ENCODE measurements at regions not wholly inside any gene's neighbourhood (a gene's known extent, or its start where the extent isn't known, plus 50 kb on each side); places are given as distances from the start of the nearest gene placed in this dataset.

DNA sequence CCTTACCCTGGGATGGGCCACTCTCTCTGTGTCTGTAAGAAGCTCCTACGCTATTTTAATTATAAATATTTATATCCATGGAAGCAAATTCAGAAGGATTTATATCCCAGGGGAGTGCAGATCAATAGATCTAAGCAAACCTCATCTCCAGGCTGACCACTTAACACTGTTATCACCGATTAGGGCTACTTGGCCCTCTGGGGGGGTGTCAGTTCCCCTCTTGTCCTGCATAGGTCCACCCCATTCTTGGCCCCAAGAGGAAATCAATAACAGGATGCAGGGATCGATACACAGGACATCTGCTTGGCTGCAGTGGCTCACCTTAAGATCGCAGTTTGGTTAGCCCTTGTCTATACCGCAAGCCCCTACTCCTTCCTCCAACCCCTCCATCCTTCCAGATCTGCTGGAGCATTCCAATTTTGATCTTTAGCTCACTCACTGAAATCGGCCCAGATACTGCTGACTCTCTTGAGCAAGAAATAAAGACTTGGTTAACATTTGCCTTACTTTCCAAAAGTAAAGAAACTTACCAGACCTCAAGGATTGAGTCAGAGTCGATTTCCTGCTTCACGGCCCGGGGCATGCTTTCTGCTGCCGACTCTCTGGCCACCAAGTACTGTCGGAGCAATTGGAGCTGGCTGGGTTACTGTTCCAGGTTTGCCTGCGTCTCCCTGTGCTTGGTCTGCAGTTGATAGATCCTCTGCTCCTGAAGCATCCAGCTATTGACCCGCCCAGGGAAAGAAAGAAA is 112.3 kb upstream of the PMFBP1 start:
- H3K27me3 ChIP-seq = no peaks in the 10 kb centered on the region
- H3K4me1 ChIP-seq = no peaks in the 10 kb centered on the region
- H3K36me3 ChIP-seq = no peaks in the 10 kb centered on the region
- ATAC-seq (no peak), DNase-seq (no peak)
- intact Hi-C loops (cut with DNase I; ENCODE audit: low total_unique reads) = no loop called here
- TF ChIP-seq, protein P1, sequence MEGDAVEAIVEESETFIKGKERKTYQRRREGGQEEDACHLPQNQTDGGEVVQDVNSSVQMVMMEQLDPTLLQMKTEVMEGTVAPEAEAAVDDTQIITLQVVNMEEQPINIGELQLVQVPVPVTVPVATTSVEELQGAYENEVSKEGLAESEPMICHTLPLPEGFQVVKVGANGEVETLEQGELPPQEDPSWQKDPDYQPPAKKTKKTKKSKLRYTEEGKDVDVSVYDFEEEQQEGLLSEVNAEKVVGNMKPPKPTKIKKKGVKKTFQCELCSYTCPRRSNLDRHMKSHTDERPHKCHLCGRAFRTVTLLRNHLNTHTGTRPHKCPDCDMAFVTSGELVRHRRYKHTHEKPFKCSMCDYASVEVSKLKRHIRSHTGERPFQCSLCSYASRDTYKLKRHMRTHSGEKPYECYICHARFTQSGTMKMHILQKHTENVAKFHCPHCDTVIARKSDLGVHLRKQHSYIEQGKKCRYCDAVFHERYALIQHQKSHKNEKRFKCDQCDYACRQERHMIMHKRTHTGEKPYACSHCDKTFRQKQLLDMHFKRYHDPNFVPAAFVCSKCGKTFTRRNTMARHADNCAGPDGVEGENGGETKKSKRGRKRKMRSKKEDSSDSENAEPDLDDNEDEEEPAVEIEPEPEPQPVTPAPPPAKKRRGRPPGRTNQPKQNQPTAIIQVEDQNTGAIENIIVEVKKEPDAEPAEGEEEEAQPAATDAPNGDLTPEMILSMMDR (IDR thresholded peaks at IDR 0.05 in 4 of 5, conservative IDR thresholded peaks at IDR 0.05 in 1 of 5) = no peak
- TF ChIP-seq POLR2A (IDR thresholded peaks at IDR 0.05) = no peak
- H3K9me3 ChIP-seq = no peaks in the 10 kb centered on the region
- in situ Hi-C loops (cut with MboI; ENCODE audit: low sequenced_read_pairs in 4 of 4) = no loop called here
- no peak overlapping the region for H3K27ac ChIP-seq
- H3K4me3 ChIP-seq = no peak overlapping the region

DNA sequence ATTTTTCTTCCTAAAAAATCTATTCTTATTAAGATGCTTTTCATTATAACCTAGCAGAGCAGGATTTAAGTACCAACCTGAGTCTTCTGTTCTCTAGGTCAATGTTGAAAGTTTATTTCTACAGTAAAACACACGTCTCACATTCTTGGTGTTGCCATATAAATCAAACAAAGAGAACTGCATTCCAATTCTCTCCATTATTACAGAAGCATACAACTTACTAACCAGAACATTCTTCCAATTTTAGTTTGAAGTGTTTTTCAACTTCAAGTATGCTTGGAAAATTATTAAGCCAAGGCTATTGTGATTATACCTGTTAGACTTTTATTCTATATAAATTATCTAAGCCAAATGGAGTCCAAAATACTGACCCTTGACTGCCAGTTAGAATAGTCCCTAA is 110.4 kb upstream of the PMFBP1 start:
- H3K27me3 ChIP-seq = no peaks in the 10 kb centered on the region
- H3K4me1 ChIP-seq = no peaks in the 10 kb centered on the region
- ATAC-seq (no peak), DNase-seq (no peak)
- no peak overlapping the region for H3K4me3 ChIP-seq
- in situ Hi-C loops (cut with MboI; ENCODE audit: low sequenced_read_pairs in 4 of 4) (no loop called here), intact Hi-C loops (cut with DNase I; ENCODE audit: low total_unique reads) (no loop called here)
- TF ChIP-seq, protein P1 (IDR thresholded peaks at IDR 0.05 in 4 of 5, conservative IDR thresholded peaks at IDR 0.05 in 1 of 5) = no peak
- no peak for TF ChIP-seq POLR2A (IDR thresholded peaks at IDR 0.05)
- H3K36me3 ChIP-seq = no peaks in the 10 kb centered on the region
- H3K27ac ChIP-seq = no peak overlapping the region
- no peaks in the 10 kb centered on the region for H3K9me3 ChIP-seq

DNA sequence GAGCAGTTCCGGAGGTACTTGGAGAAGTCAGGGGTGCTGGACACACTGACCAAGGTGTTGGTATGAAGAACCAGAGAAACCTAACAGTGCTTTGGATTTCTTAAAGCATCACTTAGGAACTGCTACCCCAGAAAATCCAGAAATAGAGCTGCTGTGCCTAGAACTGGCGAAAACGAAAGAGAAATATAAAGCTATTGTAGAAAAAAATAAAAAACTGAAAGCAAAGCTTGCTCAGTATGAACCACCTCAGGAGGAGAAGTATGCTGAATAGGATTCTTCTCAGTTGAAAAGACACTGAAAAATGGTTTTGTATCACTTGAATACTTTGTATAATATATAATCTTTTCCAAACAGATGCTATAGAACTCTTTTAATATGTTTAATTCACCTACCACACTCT is 106.3 kb upstream of the PMFBP1 start:
- intact Hi-C loops (cut with DNase I; ENCODE audit: low total_unique reads) (no loop called here), in situ Hi-C loops (cut with MboI; ENCODE audit: low sequenced_read_pairs in 4 of 4) (no loop called here)
- H3K4me1 ChIP-seq = no peaks in the 10 kb centered on the region
- H3K27me3 ChIP-seq = no peaks in the 10 kb centered on the region
- no peak overlapping the region for H3K27ac ChIP-seq
- no peaks in the 10 kb centered on the region for H3K36me3 ChIP-seq
- H3K9me3 ChIP-seq = no peaks in the 10 kb centered on the region
- TF ChIP-seq, protein P1 (IDR thresholded peaks at IDR 0.05 in 4 of 5, conservative IDR thresholded peaks at IDR 0.05 in 1 of 5) = no peak
- TF ChIP-seq POLR2A (IDR thresholded peaks at IDR 0.05) = no peak
- no peak overlapping the region for H3K4me3 ChIP-seq
- DNase-seq (no peak), ATAC-seq (no peak)

DNA sequence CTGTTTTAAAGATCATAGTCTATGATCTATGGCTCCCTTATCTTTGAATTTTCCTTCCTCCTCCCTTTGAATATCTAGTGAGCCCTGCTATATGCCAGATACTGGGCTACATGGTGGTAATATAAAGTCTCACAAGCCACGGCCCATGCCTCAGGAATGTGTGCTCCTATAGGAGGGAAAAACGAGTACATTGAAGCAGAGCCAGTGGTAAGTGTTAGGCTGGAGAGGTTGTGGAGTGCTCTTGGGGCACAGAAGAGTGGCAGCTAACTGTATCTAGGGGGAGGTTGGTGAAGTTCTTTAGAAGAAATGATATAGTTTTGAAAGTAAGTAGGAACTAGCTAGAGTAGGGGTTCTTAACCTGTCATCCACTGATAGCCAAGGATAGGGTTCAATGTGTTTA is 105.8 kb upstream of the PMFBP1 start:
- Histone ChIP-seq H3K27me3 (no peaks in the 10 kb centered on the region), H3K4me1 (no peaks in the 10 kb centered on the region), H3K36me3 (no peaks in the 10 kb centered on the region), H3K9me3 (no peaks in the 10 kb centered on the region), H3K4me3 (no peak overlapping the region), H3K27ac (no peak overlapping the region)
- TF ChIP-seq POLR2A (IDR thresholded peaks at IDR 0.05) = no peak
- TF ChIP-seq, protein P1 (IDR thresholded peaks at IDR 0.05 in 4 of 5, conservative IDR thresholded peaks at IDR 0.05 in 1 of 5) = no peak
- intact Hi-C loops (cut with DNase I; ENCODE audit: low total_unique reads) (no loop called here), in situ Hi-C loops (cut with MboI; ENCODE audit: low sequenced_read_pairs in 4 of 4) (no loop called here)
- ATAC-seq = no peak
- DNase-seq = no peak
